ENCODE measurements at regions not wholly inside any gene's neighbourhood (a gene's known extent, or its start where the extent isn't known, plus 50 kb on each side); places are given as distances from the start of the nearest gene placed in this dataset.

DNA sequence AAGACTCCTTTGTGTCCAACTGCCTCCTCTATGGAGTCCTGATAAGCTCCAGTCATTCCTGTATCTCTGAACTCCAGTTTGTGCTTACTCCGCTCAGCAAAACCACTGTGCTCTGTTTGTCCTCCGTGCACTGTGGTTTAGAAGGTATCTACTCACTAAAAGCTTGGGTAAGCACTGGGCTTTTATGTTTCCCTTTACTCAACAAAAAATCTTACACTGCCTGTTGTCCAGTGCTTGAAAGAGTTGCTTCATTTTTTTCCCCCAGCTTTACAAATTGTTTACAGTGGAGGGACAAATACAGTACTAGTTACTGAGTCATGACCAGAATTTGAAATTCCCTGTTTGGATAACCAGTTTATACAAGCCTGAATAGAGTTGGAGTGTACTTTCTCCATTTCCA, 545.3 kb upstream of the FAT1 start:
- DNase-seq (no peak), ATAC-seq (no peak)
- intact Hi-C loops (cut with DNase I), result no loop called here
- 67% methylated on average over 2 of the region's 2 CpGs for WGBS (ENCODE audit: insufficient coverage, low coverage, low lambda C conversion rate, missing lambda C conversion rate)
- Histone ChIP-seq H3K4me3 (no peak overlapping the region), H3K27ac (no peak overlapping the region), H3K27me3 (no peaks in the 10 kb centered on the region), H3K36me3 (no peaks in the 10 kb centered on the region), H3K9me3 (no peaks in the 10 kb centered on the region), H3K4me1 (no peaks in the 10 kb centered on the region)
- TF ChIP-seq, protein P1, sequence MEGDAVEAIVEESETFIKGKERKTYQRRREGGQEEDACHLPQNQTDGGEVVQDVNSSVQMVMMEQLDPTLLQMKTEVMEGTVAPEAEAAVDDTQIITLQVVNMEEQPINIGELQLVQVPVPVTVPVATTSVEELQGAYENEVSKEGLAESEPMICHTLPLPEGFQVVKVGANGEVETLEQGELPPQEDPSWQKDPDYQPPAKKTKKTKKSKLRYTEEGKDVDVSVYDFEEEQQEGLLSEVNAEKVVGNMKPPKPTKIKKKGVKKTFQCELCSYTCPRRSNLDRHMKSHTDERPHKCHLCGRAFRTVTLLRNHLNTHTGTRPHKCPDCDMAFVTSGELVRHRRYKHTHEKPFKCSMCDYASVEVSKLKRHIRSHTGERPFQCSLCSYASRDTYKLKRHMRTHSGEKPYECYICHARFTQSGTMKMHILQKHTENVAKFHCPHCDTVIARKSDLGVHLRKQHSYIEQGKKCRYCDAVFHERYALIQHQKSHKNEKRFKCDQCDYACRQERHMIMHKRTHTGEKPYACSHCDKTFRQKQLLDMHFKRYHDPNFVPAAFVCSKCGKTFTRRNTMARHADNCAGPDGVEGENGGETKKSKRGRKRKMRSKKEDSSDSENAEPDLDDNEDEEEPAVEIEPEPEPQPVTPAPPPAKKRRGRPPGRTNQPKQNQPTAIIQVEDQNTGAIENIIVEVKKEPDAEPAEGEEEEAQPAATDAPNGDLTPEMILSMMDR (IDR thresholded peaks at IDR 0.05), result no peak
- TF ChIP-seq POLR2A (IDR thresholded peaks at IDR 0.05), result no peak

DNA sequence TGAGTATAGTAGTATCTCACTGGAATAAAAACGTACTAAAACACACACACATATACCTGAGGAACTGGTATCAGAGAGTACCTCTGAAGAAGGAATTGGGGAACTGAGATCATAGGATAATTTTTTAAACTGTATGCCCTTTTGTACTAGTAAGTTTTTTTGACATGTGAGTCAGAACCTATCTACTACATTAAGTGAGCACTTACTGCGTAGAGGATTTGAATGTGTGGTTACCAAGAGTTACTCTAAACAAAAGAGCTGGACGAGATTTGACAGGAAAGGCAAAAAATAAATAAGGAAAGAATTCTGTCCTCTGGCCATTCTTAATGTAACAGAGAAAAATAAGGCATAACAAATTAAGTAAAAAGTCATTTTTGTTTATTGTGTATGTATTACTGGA, 546.5 kb upstream of the FAT1 start:
- no peaks in the 10 kb centered on the region for H3K36me3 ChIP-seq
- no peak overlapping the region for H3K27ac ChIP-seq
- intact Hi-C loops (cut with DNase I), result no loop called here
- ATAC-seq (no peak), DNase-seq (no peak)
- TF ChIP-seq, protein P1 (IDR thresholded peaks at IDR 0.05), result no peak
- no peak for TF ChIP-seq POLR2A (IDR thresholded peaks at IDR 0.05)
- no peaks in the 10 kb centered on the region for H3K9me3 ChIP-seq
- no peaks in the 10 kb centered on the region for H3K27me3 ChIP-seq
- 9% methylated on average over 3 of the region's 3 CpGs for WGBS (ENCODE audit: insufficient coverage, low coverage, low lambda C conversion rate, missing lambda C conversion rate)
- no peaks in the 10 kb centered on the region for H3K4me1 ChIP-seq
- no peak overlapping the region for H3K4me3 ChIP-seq

DNA sequence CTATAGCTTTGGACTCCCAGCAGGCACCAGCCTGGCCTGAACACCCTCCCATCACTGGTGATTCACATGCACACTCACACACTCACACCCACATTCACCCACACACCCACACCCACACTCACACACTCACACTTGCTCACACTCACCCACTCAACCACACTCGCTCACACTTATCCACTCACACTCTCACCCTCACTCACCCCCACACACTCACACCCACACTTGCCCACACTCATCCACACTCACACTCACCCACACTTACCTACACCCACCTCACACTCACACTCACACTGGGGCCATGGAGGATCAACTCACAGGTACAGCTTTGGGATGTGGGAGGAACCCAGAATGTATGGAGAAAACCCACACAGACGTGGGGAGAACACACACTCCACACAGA, 548.2 kb upstream of the FAT1 start:
- no peaks in the 10 kb centered on the region for H3K27me3 ChIP-seq
- H3K27ac ChIP-seq, result no peak overlapping the region
- ATAC-seq (no peak), DNase-seq (no peak)
- H3K36me3 ChIP-seq, result no peaks in the 10 kb centered on the region
- WGBS (ENCODE audit: insufficient coverage, low coverage, low lambda C conversion rate, missing lambda C conversion rate), result 71% methylated on average over 2 of the region's 2 CpGs
- TF ChIP-seq, protein P1 (IDR thresholded peaks at IDR 0.05), result no peak
- TF ChIP-seq POLR2A (IDR thresholded peaks at IDR 0.05), result no peak
- H3K4me3 ChIP-seq, result no peak overlapping the region
- intact Hi-C loops (cut with DNase I), result no loop called here
- no peaks in the 10 kb centered on the region for H3K9me3 ChIP-seq
- H3K4me1 ChIP-seq, result no peaks in the 10 kb centered on the region

GRCh38 chr4:187274153-187274552, 550.5 kb upstream of the FAT1 start:
- H3K9me3 ChIP-seq, result no peaks in the 10 kb centered on the region
- 22% methylated on average over 2 of the region's 2 CpGs for WGBS (ENCODE audit: insufficient coverage, low coverage, low lambda C conversion rate, missing lambda C conversion rate)
- H3K27ac ChIP-seq, result no peak overlapping the region
- no peak for ATAC-seq
- H3K36me3 ChIP-seq, result no peaks in the 10 kb centered on the region
- intact Hi-C loops (cut with DNase I), result no loop called here
- H3K27me3 ChIP-seq, result no peaks in the 10 kb centered on the region
- no peak overlapping the region for H3K4me3 ChIP-seq
- TF ChIP-seq POLR2A (IDR thresholded peaks at IDR 0.05), result no peak
- TF ChIP-seq, protein P1 (IDR thresholded peaks at IDR 0.05), result no peak
- no peaks in the 10 kb centered on the region for H3K4me1 ChIP-seq
- no peak for DNase-seq

GRCh38 chr4:187276736-187277408, 553.2 kb upstream of the FAT1 start:
- Histone ChIP-seq H3K4me3 (no peak overlapping the region), H3K36me3 (no peaks in the 10 kb centered on the region), H3K27ac (no peak overlapping the region), H3K4me1 (no peaks in the 10 kb centered on the region), H3K9me3 (no peaks in the 10 kb centered on the region), H3K27me3 (no peaks in the 10 kb centered on the region)
- no peak for ATAC-seq
- TF ChIP-seq, protein P1 (IDR thresholded peaks at IDR 0.05), result no peak
- no peak for TF ChIP-seq POLR2A (IDR thresholded peaks at IDR 0.05)
- 46% methylated on average over 7 of the region's 7 CpGs for WGBS (ENCODE audit: insufficient coverage, low coverage, low lambda C conversion rate, missing lambda C conversion rate)
- DNase-seq, result no peak
- intact Hi-C loops (cut with DNase I), result no loop called here
